ENCODE measurements at regions not wholly inside any gene's neighbourhood (a gene's known extent, or its start where the extent isn't known, plus 50 kb on each side); places are given as distances from the start of the nearest gene placed in this dataset.

DNA sequence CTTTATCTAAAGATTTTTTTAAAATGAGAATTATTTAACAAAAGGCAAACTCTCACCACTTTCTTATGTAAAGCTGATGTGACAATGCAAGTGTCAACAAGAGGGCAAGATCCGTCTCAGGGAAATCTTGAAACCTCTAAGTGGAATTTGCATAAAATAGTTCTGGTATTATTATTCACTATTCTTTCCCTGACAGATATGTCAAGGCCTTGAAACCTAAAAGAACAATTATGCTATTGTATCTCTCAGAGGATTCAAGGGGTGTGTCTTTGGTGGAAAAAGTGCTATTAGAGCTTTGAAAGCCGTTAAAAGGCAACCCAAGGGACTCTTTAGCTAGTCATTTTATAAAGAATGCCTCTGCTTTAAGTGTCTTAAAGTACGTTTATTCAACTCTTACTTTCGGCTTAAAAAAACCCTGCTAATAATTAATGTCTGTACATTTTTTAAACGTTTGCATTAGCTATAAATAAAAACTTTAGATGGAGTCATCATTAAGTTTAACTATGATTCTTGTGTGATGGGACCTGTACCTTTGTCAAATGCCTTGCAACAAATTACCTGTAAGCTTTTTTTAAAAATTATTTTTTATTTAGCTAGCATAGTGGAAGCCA is 585.5 kb downstream of the VRK1 start:
- no CpG with 5 or more reads among the region's 5 CpGs for WGBS, 2 experiments (ENCODE audit: extremely low coverage in 2 of 2, insufficient read length in 1 of 2)
- Histone ChIP-seq H3K14ac (replicated peaks; ENCODE audit: low read depth, low read length) (no peak overlapping the region), H2BK120ac (ENCODE audit: low read depth, low read length) (no peak overlapping the region), H4K91ac (ENCODE audit: insufficient read depth, low read depth, low read length) (no peak overlapping the region), H3K4me1 (ENCODE audit: control insufficient read depth, insufficient read depth, low read length) (no peaks in the 10 kb centered on the region), H2AFZ (replicated peaks; ENCODE audit: low read length, poor library complexity) (no peak overlapping the region), H3K56ac (ENCODE audit: extremely low read depth, insufficient read depth, low read length) (no peak overlapping the region), H3K9ac (ENCODE audit: low read depth, low read length) (no peak overlapping the region), H3K23ac (ENCODE audit: low read depth, low read length) (no peak overlapping the region), H3K9me1 (ENCODE audit: insufficient read depth, low read length) (no peaks in the 10 kb centered on the region), H2BK5ac (ENCODE audit: low read depth, low read length, poor library complexity, severe bottlenecking) (no peak overlapping the region), H3K18ac (ENCODE audit: low read depth, low read length) (no peak overlapping the region), H3K4ac (ENCODE audit: low read depth, low read length) (no peak overlapping the region), H2BK20ac (ENCODE audit: low read depth, low read length) (no peak overlapping the region), H4K8ac (ENCODE audit: low read depth in 2 of 2, low read length in 2 of 2) (no peak overlapping the region), H3K4me3 (ENCODE audit: insufficient read depth, low read depth, low read length) (no peak overlapping the region), H3K27ac (ENCODE audit: insufficient read depth, low read length) (no peak overlapping the region), H4K5ac (ENCODE audit: low read depth, low read length) (no peak overlapping the region), H2AK5ac (ENCODE audit: low read depth, low read length) (no peak overlapping the region), H3K4me2 (ENCODE audit: low read depth, low read length) (no peak overlapping the region), H3K79me1 (ENCODE audit: low read depth in 1 of 2, low read length in 2 of 2) (no peaks in the 10 kb centered on the region), H3K9me3 (ENCODE audit: control insufficient read depth, insufficient read depth, low read length) (peaks cover 25% of the 10 kb centered on the region), H2AK9ac (replicated peaks; ENCODE audit: low read depth, low read length, poor library complexity) (no peak overlapping the region), H2BK15ac (ENCODE audit: low read depth, low read length) (no peak overlapping the region), H3K36me3 (ENCODE audit: control insufficient read depth, insufficient read depth, low read length) (no peaks in the 10 kb centered on the region), H3K27me3 (ENCODE audit: control insufficient read depth, insufficient read depth, low read length) (no peaks in the 10 kb centered on the region), H4K20me1 (ENCODE audit: insufficient read depth, low read length) (no peaks in the 10 kb centered on the region)
- ChIA-PET POLR2A (ENCODE audit: unreplicated experiment) (no interaction called here), CTCF (interaction anchor here (0.6 kb wide), 1 partner anchor 852 kb away, joined by 3 read pairs; no protein-coding TSS in a partner anchor)
- DNase-seq (no peak), ATAC-seq (ENCODE audit: low read depth) (no peak)
- in situ Hi-C loops (cut with MboI; ENCODE audit: low sequenced_read_pairs) (no loop called here), dilution Hi-C loops (cut with HindIII; ENCODE audit: low sequenced_read_pairs, unreplicated experiment) (no loop called here), intact Hi-C loops (cut with micrococcal nuclease) (no loop called here)
- BruUV-seq (replicated peaks), result no TSS peak
- TF ChIP-seq MXI1 (IDR thresholded peaks at IDR 0.05; ENCODE audit: borderline replicate concordance, low read depth, low read length) (no peak), FOS (IDR thresholded peaks at IDR 0.05; ENCODE audit: low read depth, low read length) (no peak), MAFK (IDR thresholded peaks at IDR 0.05; ENCODE audit: low read depth, low read length) (no peak), CHD1 (IDR thresholded peaks at IDR 0.05; ENCODE audit: low read depth, low read length) (no peak), RAD21 (IDR thresholded peaks at IDR 0.05; ENCODE audit: low read length) (no peak), SMC3 (IDR thresholded peaks at IDR 0.05; ENCODE audit: low read depth, low read length) (no peak), NFE2L2 (IDR thresholded peaks at IDR 0.05; ENCODE audit: low read depth, low read length) (no peak), CEBPB (IDR thresholded peaks at IDR 0.05; ENCODE audit: low read depth, low read length) (no peak)
- TF ChIP-seq, protein P1, sequence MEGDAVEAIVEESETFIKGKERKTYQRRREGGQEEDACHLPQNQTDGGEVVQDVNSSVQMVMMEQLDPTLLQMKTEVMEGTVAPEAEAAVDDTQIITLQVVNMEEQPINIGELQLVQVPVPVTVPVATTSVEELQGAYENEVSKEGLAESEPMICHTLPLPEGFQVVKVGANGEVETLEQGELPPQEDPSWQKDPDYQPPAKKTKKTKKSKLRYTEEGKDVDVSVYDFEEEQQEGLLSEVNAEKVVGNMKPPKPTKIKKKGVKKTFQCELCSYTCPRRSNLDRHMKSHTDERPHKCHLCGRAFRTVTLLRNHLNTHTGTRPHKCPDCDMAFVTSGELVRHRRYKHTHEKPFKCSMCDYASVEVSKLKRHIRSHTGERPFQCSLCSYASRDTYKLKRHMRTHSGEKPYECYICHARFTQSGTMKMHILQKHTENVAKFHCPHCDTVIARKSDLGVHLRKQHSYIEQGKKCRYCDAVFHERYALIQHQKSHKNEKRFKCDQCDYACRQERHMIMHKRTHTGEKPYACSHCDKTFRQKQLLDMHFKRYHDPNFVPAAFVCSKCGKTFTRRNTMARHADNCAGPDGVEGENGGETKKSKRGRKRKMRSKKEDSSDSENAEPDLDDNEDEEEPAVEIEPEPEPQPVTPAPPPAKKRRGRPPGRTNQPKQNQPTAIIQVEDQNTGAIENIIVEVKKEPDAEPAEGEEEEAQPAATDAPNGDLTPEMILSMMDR (conservative IDR thresholded peaks at IDR 0.05; ENCODE audit: low read depth, low read length), result no peak
- TF ChIP-seq, protein P2, sequence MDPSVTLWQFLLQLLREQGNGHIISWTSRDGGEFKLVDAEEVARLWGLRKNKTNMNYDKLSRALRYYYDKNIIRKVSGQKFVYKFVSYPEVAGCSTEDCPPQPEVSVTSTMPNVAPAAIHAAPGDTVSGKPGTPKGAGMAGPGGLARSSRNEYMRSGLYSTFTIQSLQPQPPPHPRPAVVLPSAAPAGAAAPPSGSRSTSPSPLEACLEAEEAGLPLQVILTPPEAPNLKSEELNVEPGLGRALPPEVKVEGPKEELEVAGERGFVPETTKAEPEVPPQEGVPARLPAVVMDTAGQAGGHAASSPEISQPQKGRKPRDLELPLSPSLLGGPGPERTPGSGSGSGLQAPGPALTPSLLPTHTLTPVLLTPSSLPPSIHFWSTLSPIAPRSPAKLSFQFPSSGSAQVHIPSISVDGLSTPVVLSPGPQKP (IDR thresholded peaks at IDR 0.05; ENCODE audit: borderline replicate concordance, low read depth, low read length), result no peak
- TF ChIP-seq, protein P3, sequence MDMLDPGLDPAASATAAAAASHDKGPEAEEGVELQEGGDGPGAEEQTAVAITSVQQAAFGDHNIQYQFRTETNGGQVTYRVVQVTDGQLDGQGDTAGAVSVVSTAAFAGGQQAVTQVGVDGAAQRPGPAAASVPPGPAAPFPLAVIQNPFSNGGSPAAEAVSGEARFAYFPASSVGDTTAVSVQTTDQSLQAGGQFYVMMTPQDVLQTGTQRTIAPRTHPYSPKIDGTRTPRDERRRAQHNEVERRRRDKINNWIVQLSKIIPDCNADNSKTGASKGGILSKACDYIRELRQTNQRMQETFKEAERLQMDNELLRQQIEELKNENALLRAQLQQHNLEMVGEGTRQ (IDR thresholded peaks at IDR 0.05; ENCODE audit: low read depth, low read length), result no peak

All from IMR-90 (cell line).